Heart left ventricle (tissue), 13 donors: ENCODE measurements at regions not wholly inside any gene's neighbourhood (a gene's known extent, or its start where the extent isn't known, plus 50 kb on each side); places are given as distances from the start of the nearest gene placed in this dataset.

ENCODE experiments used
- POLR2A ChIP-seq, 2 donors: fragments of 450-650 bp; IDR thresholded peaks; one replicate each; pipeline ENCODE4 v1.6.1; 2017; ENCODE audit warnings: antibody characterized with exemption in 2 of 2, mild to moderate bottlenecking in 2 of 2, moderate library complexity in 2 of 2
- TF ChIP-seq, protein P1 (sequence below), 12 donors: fragments of 200-600 bp; sonication (generic) in 4 of 12; IDR thresholded peaks; one replicate each; pipeline versions ENCODE4 v1.5.0 to v1.8.0; 2018 to 2022; ENCODE audit warnings: antibody characterized with exemption in 12 of 12, mild to moderate bottlenecking in 5 of 12
- donor health status: ischemic (EF 13 %, LVEDD 7.1; RV severe dilation, severe dysfunction).
- donor health status: DM: no; HTN: yes; CAD: no.
- donor health status: DM: no; HTN: no; CAD: no.
- donor health status: ischemic (EF 25% LVEDD 6.9; RV normal size, moderate dysfunction).
- donor health status: ischemic (EF 25% LVEDD 5.7; RV mildly dilated, moderate dysfunction).
- donor health status: ischemic (EF 35%, LVEDD 5.7; RV mildly dilated, moderate dysfunction).
- donor health status: nonischemic (EF 11% LVEDD 7.7; RV severe dilation, severe dysfunction).
- donor health status: DM: yes; HTN: yes; CAD: no.
- donor health status: PGD.
- donor health status: ischemic (EF 29% LVEDD 5.4; RV normal size, mild dysfunction).
- donor health status: nonischemic (EF 23%, LVEDD 6.1; RV moderate dilation, normal function).

DNA sequence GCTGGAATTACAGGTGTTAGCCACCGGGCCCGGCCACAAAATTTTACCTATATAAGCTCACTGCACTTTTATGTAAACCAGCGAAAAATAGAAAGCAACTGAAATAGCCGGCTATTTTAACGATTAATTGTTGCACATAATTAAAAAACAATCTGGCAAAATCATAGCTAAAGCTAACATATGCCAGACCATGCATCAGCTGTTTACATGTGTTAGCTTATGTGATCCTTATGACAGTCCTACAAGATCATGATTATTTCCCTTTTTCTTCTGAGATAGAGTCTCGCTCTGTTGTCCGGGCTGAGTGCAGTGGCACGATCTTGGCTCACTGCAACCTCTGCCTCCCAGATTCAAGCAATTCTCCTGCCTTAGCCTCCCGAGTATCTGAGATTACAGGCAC, 157.0 kb downstream of the ZFP64 start:
- TF ChIP-seq, protein P1, sequence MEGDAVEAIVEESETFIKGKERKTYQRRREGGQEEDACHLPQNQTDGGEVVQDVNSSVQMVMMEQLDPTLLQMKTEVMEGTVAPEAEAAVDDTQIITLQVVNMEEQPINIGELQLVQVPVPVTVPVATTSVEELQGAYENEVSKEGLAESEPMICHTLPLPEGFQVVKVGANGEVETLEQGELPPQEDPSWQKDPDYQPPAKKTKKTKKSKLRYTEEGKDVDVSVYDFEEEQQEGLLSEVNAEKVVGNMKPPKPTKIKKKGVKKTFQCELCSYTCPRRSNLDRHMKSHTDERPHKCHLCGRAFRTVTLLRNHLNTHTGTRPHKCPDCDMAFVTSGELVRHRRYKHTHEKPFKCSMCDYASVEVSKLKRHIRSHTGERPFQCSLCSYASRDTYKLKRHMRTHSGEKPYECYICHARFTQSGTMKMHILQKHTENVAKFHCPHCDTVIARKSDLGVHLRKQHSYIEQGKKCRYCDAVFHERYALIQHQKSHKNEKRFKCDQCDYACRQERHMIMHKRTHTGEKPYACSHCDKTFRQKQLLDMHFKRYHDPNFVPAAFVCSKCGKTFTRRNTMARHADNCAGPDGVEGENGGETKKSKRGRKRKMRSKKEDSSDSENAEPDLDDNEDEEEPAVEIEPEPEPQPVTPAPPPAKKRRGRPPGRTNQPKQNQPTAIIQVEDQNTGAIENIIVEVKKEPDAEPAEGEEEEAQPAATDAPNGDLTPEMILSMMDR (IDR thresholded peaks at IDR 0.05) = no peak
- no peak for TF ChIP-seq POLR2A (IDR thresholded peaks at IDR 0.05)
